ENCODE measurements at regions not wholly inside any gene's neighbourhood (a gene's known extent, or its start where the extent isn't known, plus 50 kb on each side); places are given as distances from the start of the nearest gene placed in this dataset.
A peak's percentile ranks its signal among the peaks of the same experiment; 100 is the strongest.

GRCh38 chr5:81853030-81853357 is 102.1 kb upstream of the SSBP2 start:
- 98% methylated on average over 6 of the region's 6 CpGs for WGBS (ENCODE audit: insufficient coverage, insufficient replicate concordance, low lambda C conversion rate, missing lambda C conversion rate)
- ATAC-seq (no peak), DNase-seq (ENCODE audit: low read depth, low spot score) (no peak), FAIRE-seq (no peak)
- Histone ChIP-seq H3K27ac (ENCODE audit: control insufficient read depth, insufficient read depth) (no peak overlapping the region), H3K4me1 (ENCODE audit: control insufficient read depth, insufficient read depth, low read length) (peaks cover 32% of the 10 kb centered on the region), H3K9ac (ENCODE audit: control insufficient read depth, insufficient read depth, low read length) (no peak overlapping the region), H3K4me2 (ENCODE audit: control insufficient read depth, insufficient read depth) (peak overlapping the region; percentile 91; the same call in 1 of the 2 replicates), H2AFZ (ENCODE audit: control insufficient read depth, low read depth, low read length) (peak overlapping the region; percentile 53), H3K27me3 (replicated peaks in 1 of 2; ENCODE audit: control insufficient read depth in 2 of 2, insufficient read depth in 2 of 2, low read length in 1 of 2) (no peaks in the 10 kb centered on the region), H3K4me3 (peak overlapping the region; percentile 69; the same call in 1 of the 2 replicates), H3K36me3 (ENCODE audit: control insufficient read depth in 2 of 2, insufficient read depth in 2 of 2, low read length in 1 of 2) (no peaks in the 10 kb centered on the region), H3K9me3 (replicated peaks; ENCODE audit: control insufficient read depth, insufficient read depth, low read length) (no peaks in the 10 kb centered on the region), H3K79me2 (ENCODE audit: control insufficient read depth, insufficient read depth, low read length) (no peaks in the 10 kb centered on the region), H4K20me1 (ENCODE audit: control insufficient read depth, insufficient read depth) (no peaks in the 10 kb centered on the region)
- CTCF ChIA-PET, result interaction anchor here (0.8 to 5.4 kb wide), 5 partner anchors 15 to 343 kb away, joined by 3 to 35 read pairs (median 23); partner anchors contain the start of gene SSBP2
- TF ChIP-seq ATF3 (IDR thresholded peaks at IDR 0.05; ENCODE audit: borderline replicate concordance, extremely low read depth, low read depth, low read length), result no peak
- no peak for TF ChIP-seq POLR2A (IDR thresholded peaks at IDR 0.05; ENCODE audit: low read depth, low read length)
- in situ Hi-C loops (cut with MboI), result no loop called here
- POLR2A ChIA-PET, result interaction anchor here (0.6 to 4.1 kb wide), 3 partner anchors 11 to 121 kb away, joined by 3 to 35 read pairs (median 4); partner anchors contain the start of gene SSBP2
- SMC1A ChIA-PET (ENCODE audit: uncharacterized antibody, unreplicated experiment), result interaction anchor here (0.9 to 4.0 kb wide), 4 partner anchors 10 to 312 kb away, joined by 3 to 56 read pairs (median 18); partner anchors contain the start of gene SSBP2
- no TSS peak for BruUV-seq (replicated peaks)
- intact Hi-C loops (cut with micrococcal nuclease; ENCODE audit: unreplicated experiment), result loop anchor here (2.0 to 5.0 kb wide), 4 partner anchors 118 to 426 kb away; no protein-coding TSS in a partner anchor
- RAD21 ChIA-PET (ENCODE audit: unreplicated experiment), result interaction anchor here (1.1 to 5.0 kb wide), 5 partner anchors 16 to 425 kb away, joined by 3 to 79 read pairs (median 3); partner anchors contain the start of gene SSBP2

DNA sequence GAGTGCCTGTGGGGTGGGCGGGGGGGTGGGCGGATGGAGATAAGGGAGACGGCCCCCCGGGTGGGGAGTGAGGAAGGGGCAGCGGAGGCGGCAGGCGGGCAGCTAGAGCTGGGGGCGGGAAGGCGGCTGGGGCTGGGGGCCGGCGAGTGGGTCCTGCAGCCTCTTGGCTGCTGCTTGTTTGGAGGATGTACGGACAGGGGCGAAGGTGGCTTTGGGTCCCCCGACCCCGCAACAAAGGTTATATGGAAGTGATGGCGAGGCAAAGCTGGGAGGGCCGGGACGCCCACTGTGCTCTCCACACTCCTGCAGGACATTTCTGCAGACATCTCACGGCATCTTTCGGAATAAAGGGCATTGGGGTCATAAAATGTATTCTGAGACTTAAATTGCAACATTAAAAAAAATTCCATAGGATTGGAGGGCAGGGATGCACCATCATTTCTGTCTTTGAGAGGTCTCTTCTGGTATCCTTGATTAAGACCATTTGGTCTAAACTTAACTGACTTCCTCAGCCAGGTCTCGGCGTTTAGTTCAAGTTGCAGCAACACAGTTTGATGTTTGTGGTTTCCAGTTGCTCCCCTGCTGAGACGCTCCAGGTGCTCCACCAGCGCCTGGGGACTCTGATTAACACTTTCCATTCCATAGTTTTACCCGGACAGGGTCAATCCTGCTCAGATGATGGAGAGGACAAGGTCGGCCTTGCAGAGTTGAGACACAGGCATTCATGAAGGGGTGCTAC is 101.6 kb upstream of the SSBP2 start:
- Histone ChIP-seq H3K4me2 (ENCODE audit: control insufficient read depth, insufficient read depth) (peak overlapping the region; percentile 91), H3K36me3 (ENCODE audit: control insufficient read depth in 2 of 2, insufficient read depth in 2 of 2, low read length in 1 of 2) (no peaks in the 10 kb centered on the region), H2AFZ (ENCODE audit: control insufficient read depth, low read depth, low read length) (peak overlapping the region; percentile 53), H3K27me3 (replicated peaks in 1 of 2; ENCODE audit: control insufficient read depth in 2 of 2, insufficient read depth in 2 of 2, low read length in 1 of 2) (no peaks in the 10 kb centered on the region), H3K4me3 (peak overlapping the region; percentile 69), H3K9me3 (replicated peaks; ENCODE audit: control insufficient read depth, insufficient read depth, low read length) (no peaks in the 10 kb centered on the region), H4K20me1 (ENCODE audit: control insufficient read depth, insufficient read depth) (no peaks in the 10 kb centered on the region), H3K9ac (ENCODE audit: control insufficient read depth, insufficient read depth, low read length) (peak overlapping the region; percentile 84), H3K4me1 (ENCODE audit: control insufficient read depth, insufficient read depth, low read length) (peaks cover 32% of the 10 kb centered on the region), H3K79me2 (ENCODE audit: control insufficient read depth, insufficient read depth, low read length) (no peaks in the 10 kb centered on the region), H3K27ac (ENCODE audit: control insufficient read depth, insufficient read depth) (peak overlapping the region; percentile 87; the same call in 1 of the 2 replicates)
- 48% methylated on average over 15 of the region's 26 CpGs for WGBS (ENCODE audit: insufficient coverage, insufficient replicate concordance, low lambda C conversion rate, missing lambda C conversion rate)
- ATAC-seq, result peak; percentile 34
- RAD21 ChIA-PET (ENCODE audit: unreplicated experiment), result interaction anchor here (0.8 to 5.0 kb wide), 16 partner anchors 9 to 427 kb away, joined by 3 to 79 read pairs (median 4); partner anchors contain the start of gene SSBP2
- no peak for DNase-seq (ENCODE audit: low read depth, low spot score)
- SMC1A ChIA-PET (ENCODE audit: uncharacterized antibody, unreplicated experiment), result interaction anchor here (0.6 to 4.0 kb wide), 12 partner anchors 10 to 373 kb away, joined by 3 to 56 read pairs (median 6); partner anchors contain the start of gene SSBP2
- in situ Hi-C loops (cut with MboI), result no loop called here
- TF ChIP-seq RUNX3 (IDR thresholded peaks at IDR 0.05; ENCODE audit: low read length) (peak; percentile 41), SMARCA5 (IDR thresholded peaks at IDR 0.05) (no peak)
- CTCF ChIA-PET, result interaction anchor here (0.8 to 5.4 kb wide), 13 partner anchors 15 to 649 kb away, joined by 3 to 35 read pairs (median 3); partner anchors contain the start of gene SSBP2
- intact Hi-C loops (cut with micrococcal nuclease; ENCODE audit: unreplicated experiment), result loop anchor here (2.0 to 5.0 kb wide), 4 partner anchors 118 to 425 kb away; no protein-coding TSS in a partner anchor
- no TSS peak for BruUV-seq (replicated peaks)
- POLR2A ChIA-PET, result interaction anchor here (0.6 to 4.1 kb wide), 13 partner anchors 10 to 344 kb away, joined by 3 to 35 read pairs (median 4); partner anchors contain the start of genes ATG10 and SSBP2
- FAIRE-seq, result peak; percentile 66

All from GM12878 (cell line).